Tibial nerve (tissue), 3 donors: ENCODE measurements at regions not wholly inside any gene's neighbourhood (a gene's known extent, or its start where the extent isn't known, plus 50 kb on each side); places are given as distances from the start of the nearest gene placed in this dataset.

Source experiments
- CTCF ChIP-seq, 5 experiments: fragments of 200-600 bp in 3 of 5; fragments of 450-650 bp in 2 of 5; sonication (generic) in 3 of 5; IDR thresholded peaks; one replicate each; pipeline ENCODE4 v1.5.1; 2016 to 2019; ENCODE audit warnings: antibody characterized with exemption in 5 of 5, mild to moderate bottlenecking in 3 of 5, moderate library complexity in 2 of 5
- POLR2A ChIP-seq, 2 donors: fragments of 450-650 bp; IDR thresholded peaks; one replicate each; pipeline ENCODE4 v1.6.1; 2017; ENCODE audit warnings: antibody characterized with exemption in 2 of 2, mild to moderate bottlenecking in 2 of 2, moderate library complexity in 2 of 2

GRCh38 chr1:5571438-5571837 is 420.8 kb downstream of the NPHP4 start:
- TF ChIP-seq CTCF (IDR thresholded peaks at IDR 0.05) (no peak), POLR2A (IDR thresholded peaks at IDR 0.05) (no peak)
